ENCODE measurements at regions not wholly inside any gene's neighbourhood (a gene's known extent, or its start where the extent isn't known, plus 50 kb on each side); places are given as distances from the start of the nearest gene placed in this dataset.
"Not testable (repeated sequence)": the region's sequence is repeated elsewhere in the genome, so short reads cannot be mapped to it uniquely, and the experiment has no call there.

DNA sequence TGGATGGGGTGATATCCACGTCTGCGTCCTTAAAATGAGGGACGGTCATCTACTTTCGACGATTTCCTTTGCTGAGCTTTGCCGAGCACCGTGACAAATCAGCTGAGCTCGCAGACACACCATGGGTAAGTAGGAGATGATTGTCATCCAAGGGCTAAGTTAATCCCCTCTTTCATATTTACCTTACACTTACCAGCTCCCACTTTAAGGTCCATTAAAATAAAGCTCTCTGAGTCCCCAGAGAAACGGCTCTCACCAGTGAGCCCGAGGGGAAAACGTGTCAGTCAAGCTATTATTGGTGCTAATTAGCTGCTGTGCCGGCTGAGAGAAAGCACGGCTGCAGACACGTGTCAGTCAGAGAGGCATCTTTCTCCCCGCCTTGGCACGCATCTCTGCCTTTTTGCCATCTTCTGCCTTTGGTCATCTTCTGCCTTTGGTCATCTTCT lies 72.2 kb downstream of the CRLF2 start:
- peak overlapping the region; percentile 5; the same call in 1 of the 2 replicates for H3K4me3 ChIP-seq
- DNase-seq: peak; percentile 76 to 83
- peaks cover 10% of the 10 kb centered on the region; the same call in 1 of the 2 replicates for H3K4me1 ChIP-seq
- peak overlapping the region; percentile 75 for H3K27ac ChIP-seq
- no peaks in the 10 kb centered on the region for H3K36me3 ChIP-seq
- no peaks in the 10 kb centered on the region for H3K9me3 ChIP-seq (replicated peaks)
- H3K27me3 ChIP-seq: no peaks in the 10 kb centered on the region

- Histone ChIP-seq H3K27ac (no peak overlapping the region), H3K4me3 (no peak overlapping the region), H3K4me1 (peaks cover 10% of the 10 kb centered on the region; the same call in 1 of the 2 replicates), H3K36me3 (no peaks in the 10 kb centered on the region), H3K27me3 (no peaks in the 10 kb centered on the region), H3K9me3 (replicated peaks) (no peaks in the 10 kb centered on the region)
- no peak for DNase-seq
Measured at GRCh38 chrX:1139185-1139500, 73.3 kb downstream of the CRLF2 start.

DNA sequence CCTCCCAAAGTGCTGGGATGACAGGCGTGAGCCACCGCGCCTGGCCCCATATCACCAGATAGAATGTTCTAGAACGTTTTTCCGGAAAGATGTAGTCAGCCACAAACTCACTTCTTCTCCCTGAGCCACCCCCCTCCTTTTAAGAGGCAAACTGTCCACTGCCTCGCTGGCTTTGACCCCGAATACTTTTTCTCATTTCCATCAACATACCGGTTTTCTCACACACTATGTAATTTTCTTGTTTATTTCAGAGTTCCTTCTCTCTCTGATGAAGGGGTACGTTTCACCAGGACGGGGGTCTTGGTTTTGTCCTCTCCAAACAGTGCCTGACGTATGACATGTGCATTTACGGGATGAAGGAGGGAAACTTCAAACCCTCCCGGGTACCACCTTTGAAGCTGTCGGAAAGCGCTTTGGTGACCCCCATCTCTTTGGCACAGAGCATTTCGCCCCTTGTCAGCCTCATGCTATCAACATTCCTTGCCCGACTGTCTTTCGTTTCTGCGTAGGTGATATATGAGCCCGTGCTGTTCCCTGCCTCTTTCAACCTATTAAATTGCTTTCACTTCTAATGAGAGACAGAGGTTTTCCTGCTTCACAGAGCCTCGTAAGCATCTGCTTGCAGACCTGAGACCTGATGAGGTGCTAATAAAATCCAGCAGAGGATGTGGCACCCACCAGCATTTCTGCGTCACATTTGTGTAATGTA lies 73.8 kb downstream of the CRLF2 start:
- no peak for DNase-seq

DNA sequence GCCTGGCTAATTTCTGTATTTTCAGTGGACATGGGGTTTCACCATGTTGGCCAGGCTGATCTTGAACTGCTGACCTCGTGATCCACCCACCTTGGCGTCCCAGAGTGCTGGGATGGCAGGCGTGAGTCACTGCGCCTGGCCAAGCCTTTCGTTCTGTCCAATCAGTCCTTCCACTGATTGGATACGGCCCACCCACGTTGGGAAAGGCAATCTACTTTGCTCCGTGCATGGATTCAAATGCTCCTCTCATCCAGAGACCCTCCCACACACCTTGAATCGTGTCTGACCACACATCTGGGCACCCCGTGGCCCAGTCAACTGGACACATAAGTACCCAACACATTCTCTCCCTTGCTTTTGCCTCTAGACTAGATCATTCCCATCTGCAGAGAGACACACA lies 74.9 kb downstream of the CRLF2 start:
- Histone ChIP-seq H3K4me3 (no peak overlapping the region), H3K4me1 (peaks cover 10% of the 10 kb centered on the region; the same call in 1 of the 2 replicates), H3K9me3 (replicated peaks) (no peaks in the 10 kb centered on the region), H3K27me3 (no peaks in the 10 kb centered on the region), H3K27ac (no peak overlapping the region), H3K36me3 (no peaks in the 10 kb centered on the region)
- DNase-seq: no peak

More for the DNA sequence above, 73.8 kb downstream of the CRLF2 start:
- Histone ChIP-seq H3K27ac (no peak overlapping the region), H3K27me3 (no peaks in the 10 kb centered on the region), H3K4me3 (no peak overlapping the region), H3K9me3 (replicated peaks) (no peaks in the 10 kb centered on the region), H3K4me1 (peaks cover 10% of the 10 kb centered on the region; the same call in 1 of the 2 replicates), H3K36me3 (no peaks in the 10 kb centered on the region)

DNA sequence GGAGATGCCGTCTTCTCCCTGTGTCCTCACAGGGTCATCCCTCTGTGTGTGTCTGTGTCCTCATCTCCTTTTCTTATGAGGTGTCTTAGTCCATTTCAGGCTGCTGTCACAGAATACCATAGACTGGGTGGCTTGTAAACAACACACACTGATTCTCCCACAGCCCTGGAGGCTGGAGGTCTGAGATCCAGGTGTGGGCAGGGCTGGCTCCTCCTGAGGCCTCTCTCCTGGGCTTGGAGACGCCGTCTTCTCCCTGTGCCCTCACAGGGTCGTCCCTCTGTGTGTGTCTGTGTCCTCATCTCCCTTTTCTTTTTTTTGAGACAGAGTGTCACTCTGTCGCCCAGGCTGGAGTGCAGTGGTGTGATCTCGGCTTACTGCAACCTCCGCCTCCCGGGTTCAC lies 75.9 kb downstream of the CRLF2 start:
- DNase-seq; H3K36me3 ChIP-seq; H3K27me3 ChIP-seq; H3K9me3 ChIP-seq (replicated peaks); H3K4me3 ChIP-seq; H3K27ac ChIP-seq: not testable (repeated sequence)
- peaks cover 10% of the 10 kb centered on the region; the same call in 1 of the 2 replicates for H3K4me1 ChIP-seq

DNA sequence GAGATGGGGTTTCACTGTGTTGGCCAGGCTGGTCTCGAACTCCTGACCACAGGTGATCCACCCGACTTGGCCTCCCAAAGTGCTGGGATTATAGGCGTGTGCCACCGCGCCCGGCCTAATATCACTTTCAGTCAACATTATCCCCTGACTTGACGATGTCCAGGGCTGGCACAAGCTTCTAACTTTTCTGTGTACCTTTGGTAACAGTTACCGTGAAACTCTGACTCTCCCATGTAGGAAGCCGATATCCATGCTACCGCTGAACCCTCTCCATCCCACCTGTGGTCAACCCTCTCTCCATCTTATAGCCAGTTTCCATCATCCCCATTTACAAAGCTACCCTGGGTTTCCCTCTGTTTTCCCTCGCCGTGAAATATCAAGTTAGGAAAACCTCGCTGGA lies 77.5 kb downstream of the CRLF2 start:
- Histone ChIP-seq H3K4me3 (no peak overlapping the region), H3K27me3 (no peaks in the 10 kb centered on the region), H3K9me3 (replicated peaks) (no peaks in the 10 kb centered on the region; the same call in 1 of the 2 replicates), H3K36me3 (no peaks in the 10 kb centered on the region), H3K4me1 (peaks cover 2% of the 10 kb centered on the region; the same call in 1 of the 2 replicates), H3K27ac (no peak overlapping the region)
- DNase-seq: no peak

DNA sequence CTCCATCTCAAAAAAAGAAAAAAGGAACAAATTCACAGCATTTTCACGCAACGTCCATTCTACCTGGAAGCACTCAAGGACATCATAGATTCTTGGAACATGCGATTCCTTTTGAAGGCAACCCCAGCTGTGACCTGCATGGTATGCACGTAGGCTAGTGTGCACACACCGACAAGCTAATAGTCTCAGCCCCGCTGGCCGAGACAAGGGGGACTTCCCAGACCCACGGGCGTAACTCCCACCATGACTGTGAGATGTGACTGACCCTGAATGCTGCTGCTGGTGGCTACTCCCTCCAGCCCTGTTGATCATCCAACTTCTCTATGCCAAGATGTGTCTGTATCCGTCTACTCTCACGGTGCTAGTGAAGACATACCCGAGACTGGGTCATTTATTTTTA lies 78.3 kb downstream of the CRLF2 start:
- Histone ChIP-seq H3K4me1 (no peaks in the 10 kb centered on the region), H3K36me3 (no peaks in the 10 kb centered on the region), H3K4me3 (no peak overlapping the region), H3K9me3 (replicated peaks) (no peaks in the 10 kb centered on the region; the same call in 1 of the 2 replicates), H3K27me3 (no peaks in the 10 kb centered on the region), H3K27ac (no peak overlapping the region)
- no peak for DNase-seq

DNA sequence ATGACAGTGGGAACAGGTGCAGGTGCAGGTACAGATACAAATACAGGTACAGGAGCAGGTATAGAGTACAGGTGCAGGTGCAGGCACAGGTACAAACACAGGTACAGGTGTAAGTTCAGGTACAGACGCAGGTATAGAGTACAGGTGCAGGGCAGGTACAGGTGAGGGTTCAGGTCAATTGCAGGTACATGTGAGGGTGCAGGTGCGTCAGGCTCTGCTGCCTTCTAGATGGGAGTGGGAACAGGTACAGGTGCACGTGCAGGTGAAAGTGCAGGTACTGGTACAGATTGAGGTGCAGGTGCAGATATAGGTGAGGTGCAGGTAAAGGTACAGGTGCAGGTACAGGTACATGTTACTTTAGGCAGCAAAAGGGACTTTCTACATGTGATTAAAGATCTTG lies 85.7 kb downstream of the CRLF2 start:
- Histone ChIP-seq H3K4me3 (no peak overlapping the region), H3K27ac (no peak overlapping the region), H3K9me3 (replicated peaks) (no peaks in the 10 kb centered on the region; the same call in 1 of the 2 replicates), H3K36me3 (no peaks in the 10 kb centered on the region), H3K4me1 (peaks cover 14% of the 10 kb centered on the region), H3K27me3 (no peaks in the 10 kb centered on the region)
- DNase-seq: no peak

- H3K36me3 ChIP-seq: no peaks in the 10 kb centered on the region
- peak overlapping the region; percentile 35 for H3K4me3 ChIP-seq
- peak overlapping the region; percentile 95 for H3K27ac ChIP-seq
- peaks cover 14% of the 10 kb centered on the region for H3K4me1 ChIP-seq
- DNase-seq: peak; percentile 61 to 75
- H3K27me3 ChIP-seq: no peaks in the 10 kb centered on the region
- no peaks in the 10 kb centered on the region; the same call in 1 of the 2 replicates for H3K9me3 ChIP-seq (replicated peaks)
Measured at GRCh38 chrX:1124531-1124930, 87.9 kb downstream of the CRLF2 start.

DNA sequence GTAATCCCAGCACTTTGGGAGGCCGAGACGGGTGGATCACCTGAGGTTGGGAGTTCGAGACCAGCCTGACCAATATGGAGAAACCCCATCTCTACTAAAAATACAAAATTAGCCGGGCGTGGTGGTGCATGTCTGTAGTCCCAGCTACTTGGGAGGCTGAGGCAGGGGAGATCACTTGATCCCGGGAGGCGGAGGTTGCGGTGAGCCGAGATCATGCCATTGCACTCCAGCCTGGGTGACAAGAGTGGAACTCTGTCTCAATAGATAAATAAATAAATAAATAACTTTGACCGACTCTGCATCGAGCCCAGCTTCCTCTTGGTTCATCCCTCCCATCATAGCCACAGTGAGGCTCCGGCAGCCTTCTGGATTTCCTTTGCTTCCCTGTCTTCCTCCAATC lies 89.6 kb downstream of the CRLF2 start:
- H3K27ac ChIP-seq: peak overlapping the region; percentile 95
- DNase-seq: not testable (repeated sequence)

DNA sequence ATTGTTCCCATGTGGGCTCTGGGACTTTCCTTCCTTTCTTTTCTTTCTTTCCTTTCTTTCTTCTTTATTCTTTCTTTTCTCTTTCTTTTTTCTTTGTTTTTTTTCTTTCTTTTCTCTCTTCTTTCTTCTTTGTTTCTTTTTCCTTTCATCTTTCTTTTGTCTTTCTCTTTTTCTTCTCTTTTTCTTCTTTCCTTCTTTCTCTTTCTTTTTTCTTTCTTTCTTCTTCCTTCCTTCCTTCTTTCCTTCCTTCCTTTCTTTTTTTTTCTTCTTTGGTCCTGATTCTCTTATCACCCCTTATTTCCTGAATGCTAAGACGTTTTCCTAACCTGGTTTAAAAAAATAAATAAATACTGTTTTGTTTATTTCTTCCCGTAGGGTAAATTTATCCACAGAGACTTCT lies 93.2 kb downstream of the CRLF2 start:
- H3K27ac ChIP-seq: no peak overlapping the region
- peaks cover 8% of the 10 kb centered on the region; the same call in 1 of the 2 replicates for H3K4me1 ChIP-seq
- H3K27me3 ChIP-seq: no peaks in the 10 kb centered on the region
- no peaks in the 10 kb centered on the region for H3K9me3 ChIP-seq (replicated peaks)
- H3K36me3 ChIP-seq: no peaks in the 10 kb centered on the region
- no peak overlapping the region for H3K4me3 ChIP-seq
- no peak for DNase-seq

More for the DNA sequence above, 89.6 kb downstream of the CRLF2 start:
- H3K4me1 ChIP-seq: peaks cover 14% of the 10 kb centered on the region
- not testable (repeated sequence) for H3K36me3 ChIP-seq; H3K27me3 ChIP-seq; H3K4me3 ChIP-seq; H3K9me3 ChIP-seq (replicated peaks)

GRCh38 chrX:1118572-1119199 lies 93.8 kb downstream of the CRLF2 start:
- no peaks in the 10 kb centered on the region for H3K36me3 ChIP-seq
- no peak overlapping the region for H3K4me3 ChIP-seq
- H3K27ac ChIP-seq: no peak overlapping the region
- H3K27me3 ChIP-seq: no peaks in the 10 kb centered on the region
- DNase-seq: no peak
- H3K9me3 ChIP-seq (replicated peaks): no peaks in the 10 kb centered on the region
- H3K4me1 ChIP-seq: peaks cover 4% of the 10 kb centered on the region; the same call in 1 of the 2 replicates

DNA sequence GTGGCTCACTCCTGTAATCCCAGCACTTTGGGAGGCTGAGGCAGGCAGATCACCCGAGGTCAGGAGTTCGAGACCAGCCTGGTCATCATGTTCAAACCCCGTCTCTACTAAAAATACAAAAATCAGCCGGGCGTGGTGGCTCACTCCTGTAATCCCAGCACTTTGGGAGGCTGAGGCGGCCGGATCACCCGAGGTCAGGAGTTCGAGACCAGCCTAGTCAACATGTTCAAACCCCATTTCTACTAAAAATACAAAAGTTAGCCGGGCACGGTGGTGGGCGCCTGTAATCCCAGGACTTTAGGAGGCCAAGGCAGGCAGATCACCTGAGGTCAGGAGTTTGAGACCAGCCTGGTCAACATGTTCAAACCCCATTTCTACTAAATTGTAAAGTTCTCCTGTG lies 97.0 kb downstream of the CRLF2 start:
- not testable (repeated sequence) for H3K4me1 ChIP-seq; H3K36me3 ChIP-seq; H3K9me3 ChIP-seq (replicated peaks); H3K27me3 ChIP-seq; DNase-seq; H3K4me3 ChIP-seq; H3K27ac ChIP-seq

- Histone ChIP-seq H3K27ac (no peak overlapping the region), H3K36me3 (no peaks in the 10 kb centered on the region), H3K27me3 (no peaks in the 10 kb centered on the region), H3K4me1 (no peaks in the 10 kb centered on the region), H3K4me3 (no peak overlapping the region), H3K9me3 (replicated peaks) (no peaks in the 10 kb centered on the region)
- no peak for DNase-seq
Measured at GRCh38 chrX:1112321-1112720, 100.1 kb downstream of the CRLF2 start.

GRCh38 chrX:1111601-1112300 lies 100.7 kb downstream of the CRLF2 start:
- no peaks in the 10 kb centered on the region for H3K27me3 ChIP-seq
- H3K27ac ChIP-seq: no peak overlapping the region
- no peak for DNase-seq
- no peaks in the 10 kb centered on the region for H3K36me3 ChIP-seq
- no peaks in the 10 kb centered on the region for H3K9me3 ChIP-seq (replicated peaks)
- H3K4me1 ChIP-seq: no peaks in the 10 kb centered on the region
- no peak overlapping the region for H3K4me3 ChIP-seq

Data from SJCRH30 (cell line).